Natural killer cell treated with Interleukin-12 subunit alpha and Interleukin-12 subunit beta and Interleukin-15 and Interleukin-18, amount 100 ng/mL, for 72 hours (primary cell): ENCODE measurements at regions not wholly inside any gene's neighbourhood (a gene's known extent, or its start where the extent isn't known, plus 50 kb on each side); places are given as distances from the start of the nearest gene placed in this dataset.
"Not testable (repeated sequence)": the region's sequence is repeated elsewhere in the genome, so short reads cannot be mapped to it uniquely, and the experiment has no call there.

Source experiments
- ATAC-seq, 2 donors: fragments of 150-1000 bp; cut with Tn5 transposase in 1 of 2; sonication (Bioruptor Pico), chemical (Tn5 transposase) in 1 of 2; 2 replicates each; pipeline ENCODE4 v1.10.0; 2021
- DNase-seq: peaks from one replicate; pipeline ENCODE4 v3.0.0; 2022; ENCODE audit warnings: low spot score
- H3K27ac Mint-ChIP-seq, 2 donors: 1 replicate in 1 of 2; 2 replicates in 1 of 2; pipeline ENCODE4 v1.8.0; 2022; ENCODE audit warnings: mixed read lengths in 2 of 2, mild to moderate bottlenecking in 1 of 2, moderate library complexity in 1 of 2
- H3K27me3 Mint-ChIP-seq, 2 donors: 1 replicate in 1 of 2; 2 replicates in 1 of 2; pipeline ENCODE4 v1.8.0; 2022; ENCODE audit warnings: mixed read lengths in 2 of 2
- H3K36me3 Mint-ChIP-seq: one replicate; pipeline ENCODE4 v1.8.0; 2022; ENCODE audit warnings: mixed read lengths
- H3K4me1 Mint-ChIP-seq, 2 donors: 1 replicate in 1 of 2; 2 replicates in 1 of 2; pipeline ENCODE4 v1.8.0; 2022; ENCODE audit warnings: low read depth in 2 of 2, mixed read lengths in 2 of 2, mild to moderate bottlenecking in 1 of 2
- H3K4me3 Mint-ChIP-seq: one replicate; pipeline ENCODE4 v1.8.0; 2022; ENCODE audit warnings: mixed read lengths
- H3K9me3 Mint-ChIP-seq: 2 replicates; pipeline ENCODE4 v1.8.0; 2022; ENCODE audit warnings: mixed read lengths

DNA sequence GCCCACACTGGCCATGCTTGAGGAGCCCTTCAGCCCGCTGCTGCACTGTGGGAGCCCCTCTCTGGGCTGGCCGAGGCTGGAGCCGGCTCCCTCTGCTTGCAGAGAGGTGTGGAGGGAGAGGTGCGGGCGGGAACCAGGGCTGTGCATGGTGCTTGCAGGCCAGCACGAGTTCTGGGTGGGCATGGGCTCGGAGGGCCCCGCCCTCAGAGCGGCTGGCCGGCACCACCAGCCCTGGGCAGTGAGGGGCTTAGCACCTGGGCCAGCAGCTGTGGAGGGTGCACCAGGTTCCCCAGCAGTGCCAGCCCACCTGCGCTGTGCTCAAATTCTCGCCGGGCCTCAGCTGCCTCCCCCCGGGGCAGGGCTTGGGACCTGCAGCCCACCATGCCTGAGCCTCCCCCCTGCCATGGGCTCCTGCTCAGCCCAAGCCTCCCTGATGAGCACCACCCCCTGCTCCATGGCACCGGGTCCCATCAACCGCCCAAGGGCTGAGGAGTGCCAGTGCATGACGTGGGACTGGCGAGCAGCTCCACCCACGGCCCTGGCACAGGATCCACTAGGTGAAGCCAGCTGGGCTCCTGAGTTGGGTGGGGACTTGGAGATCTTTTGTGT is 665.9 kb upstream of the ZNF385D start:
- H3K9me3 Mint-ChIP-seq, result peaks cover 14% of the 10 kb centered on the region
- ATAC-seq, H3K36me3 Mint-ChIP-seq, DNase-seq, H3K27ac Mint-ChIP-seq, H3K4me1 Mint-ChIP-seq, H3K27me3 Mint-ChIP-seq, H3K4me3 Mint-ChIP-seq: not testable (repeated sequence)

- H3K27me3 Mint-ChIP-seq, result no peaks in the 10 kb centered on the region
- peaks cover 12% of the 10 kb centered on the region for H3K9me3 Mint-ChIP-seq
- H3K4me1 Mint-ChIP-seq, result no peaks in the 10 kb centered on the region
- ATAC-seq, result no peak
- H3K36me3 Mint-ChIP-seq, result peaks cover 6% of the 10 kb centered on the region
- H3K27ac Mint-ChIP-seq, result no peak overlapping the region
- DNase-seq, result no peak
- H3K4me3 Mint-ChIP-seq, result no peak overlapping the region
Observed at GRCh38 chr3:22419261-22419660, 668.3 kb upstream of the ZNF385D start.

GRCh38 chr3:22421589-22421988 is 670.6 kb upstream of the ZNF385D start:
- no peak for ATAC-seq
- Mint-ChIP-seq H3K9me3 (peaks cover 19% of the 10 kb centered on the region), H3K4me3 (no peak overlapping the region), H3K27me3 (no peaks in the 10 kb centered on the region), H3K27ac (no peak overlapping the region), H3K4me1 (no peaks in the 10 kb centered on the region), H3K36me3 (no peaks in the 10 kb centered on the region)
- no peak for DNase-seq

GRCh38 chr3:22431334-22431733 is 680.3 kb upstream of the ZNF385D start:
- H3K36me3 Mint-ChIP-seq, result no peaks in the 10 kb centered on the region
- DNase-seq (no peak), ATAC-seq (no peak)
- H3K27me3 Mint-ChIP-seq, result no peaks in the 10 kb centered on the region
- H3K9me3 Mint-ChIP-seq, result peaks cover 5% of the 10 kb centered on the region
- no peaks in the 10 kb centered on the region for H3K4me1 Mint-ChIP-seq
- no peak overlapping the region for H3K27ac Mint-ChIP-seq
- H3K4me3 Mint-ChIP-seq, result no peak overlapping the region

- ATAC-seq (no peak), DNase-seq (no peak)
- H3K4me3 Mint-ChIP-seq, result no peak overlapping the region
- no peak overlapping the region for H3K27ac Mint-ChIP-seq
- peaks cover 5% of the 10 kb centered on the region for H3K36me3 Mint-ChIP-seq
- no peaks in the 10 kb centered on the region for H3K27me3 Mint-ChIP-seq
- H3K4me1 Mint-ChIP-seq, result no peaks in the 10 kb centered on the region
- peaks cover 10% of the 10 kb centered on the region for H3K9me3 Mint-ChIP-seq
Observed at GRCh38 chr3:22439626-22440025, 688.6 kb upstream of the ZNF385D start.

DNA sequence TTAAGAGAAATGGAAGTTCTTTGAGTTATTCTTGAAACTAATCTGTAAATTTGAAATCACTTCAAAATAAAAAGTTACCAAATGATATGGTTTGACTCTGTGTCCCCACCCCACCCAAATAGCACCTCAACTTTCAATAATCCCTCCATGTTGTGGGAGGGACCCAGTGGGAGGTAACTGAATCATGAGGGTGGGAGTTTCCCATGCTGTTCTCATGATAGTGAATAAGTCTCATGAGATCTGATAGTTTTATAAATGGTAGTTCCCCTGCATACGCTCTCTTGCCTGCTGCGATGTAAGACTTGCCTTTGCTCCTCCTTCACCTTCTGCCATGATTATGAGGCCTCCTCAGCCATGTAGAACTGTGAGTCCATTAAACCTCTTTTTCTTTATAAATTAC is 690.7 kb upstream of the ZNF385D start:
- Mint-ChIP-seq H3K4me3 (no peak overlapping the region), H3K36me3 (peaks cover 11% of the 10 kb centered on the region), H3K27ac (no peak overlapping the region), H3K9me3 (peaks cover 13% of the 10 kb centered on the region), H3K27me3 (no peaks in the 10 kb centered on the region), H3K4me1 (no peaks in the 10 kb centered on the region)
- no peak for DNase-seq
- no peak for ATAC-seq

GRCh38 chr3:22443571-22444233 is 692.7 kb upstream of the ZNF385D start:
- Mint-ChIP-seq H3K27ac (no peak overlapping the region), H3K27me3 (no peaks in the 10 kb centered on the region), H3K9me3 (peaks cover 13% of the 10 kb centered on the region), H3K4me3 (no peak overlapping the region), H3K4me1 (no peaks in the 10 kb centered on the region), H3K36me3 (peaks cover 9% of the 10 kb centered on the region)
- DNase-seq (no peak), ATAC-seq (no peak)

- ATAC-seq, H3K4me3 Mint-ChIP-seq, H3K27me3 Mint-ChIP-seq, H3K4me1 Mint-ChIP-seq, DNase-seq, H3K27ac Mint-ChIP-seq, H3K36me3 Mint-ChIP-seq: not testable (repeated sequence)
- H3K9me3 Mint-ChIP-seq, result peaks cover 13% of the 10 kb centered on the region
Observed at GRCh38 chr3:22445336-22445735, 694.3 kb upstream of the ZNF385D start.

- Mint-ChIP-seq H3K4me3 (no peak overlapping the region), H3K4me1 (no peaks in the 10 kb centered on the region), H3K27ac (no peak overlapping the region), H3K36me3 (peaks cover 6% of the 10 kb centered on the region), H3K9me3 (peaks cover 19% of the 10 kb centered on the region), H3K27me3 (no peaks in the 10 kb centered on the region)
- DNase-seq (no peak), ATAC-seq (no peak)
Observed at GRCh38 chr3:22450786-22451400, 699.9 kb upstream of the ZNF385D start.

- peaks cover 15% of the 10 kb centered on the region for H3K9me3 Mint-ChIP-seq
- H3K4me3 Mint-ChIP-seq, result no peak overlapping the region
- DNase-seq, result no peak
- no peaks in the 10 kb centered on the region for H3K4me1 Mint-ChIP-seq
- no peak overlapping the region for H3K27ac Mint-ChIP-seq
- H3K27me3 Mint-ChIP-seq, result no peaks in the 10 kb centered on the region
- peaks cover 1% of the 10 kb centered on the region for H3K36me3 Mint-ChIP-seq
- ATAC-seq, result no peak
Observed at GRCh38 chr3:22451501-22451900, 700.5 kb upstream of the ZNF385D start.

DNA sequence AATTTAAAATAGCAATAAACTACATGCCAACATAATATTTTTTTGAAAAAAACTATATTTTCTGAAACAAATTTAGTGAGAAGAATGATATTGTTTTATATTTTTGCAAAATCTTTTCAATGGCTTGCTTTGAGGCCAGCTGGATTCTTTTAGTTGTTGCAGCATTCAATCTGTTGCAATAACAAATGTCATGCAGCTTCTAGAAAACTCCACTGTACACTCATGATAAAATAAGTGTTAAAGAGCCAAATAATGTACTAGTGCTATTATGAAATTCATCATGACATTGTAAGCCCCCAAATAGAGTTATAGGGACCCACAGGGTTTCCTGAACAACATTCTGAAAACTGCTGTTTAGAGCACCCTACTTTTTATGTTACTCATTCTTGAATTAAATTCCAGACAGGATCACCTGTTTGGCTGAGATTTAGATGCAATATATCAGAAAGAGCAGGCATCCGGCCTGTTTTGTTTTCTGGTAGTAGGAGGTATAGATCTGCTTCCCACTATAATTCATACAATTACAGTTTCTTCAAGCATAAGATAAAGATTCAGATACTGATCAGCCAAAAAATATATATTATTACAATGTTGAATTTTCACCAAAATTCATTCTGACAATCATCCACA is 703.0 kb upstream of the ZNF385D start:
- Mint-ChIP-seq H3K4me3 (no peak overlapping the region), H3K9me3 (peaks cover 15% of the 10 kb centered on the region), H3K4me1 (no peaks in the 10 kb centered on the region)

DNA sequence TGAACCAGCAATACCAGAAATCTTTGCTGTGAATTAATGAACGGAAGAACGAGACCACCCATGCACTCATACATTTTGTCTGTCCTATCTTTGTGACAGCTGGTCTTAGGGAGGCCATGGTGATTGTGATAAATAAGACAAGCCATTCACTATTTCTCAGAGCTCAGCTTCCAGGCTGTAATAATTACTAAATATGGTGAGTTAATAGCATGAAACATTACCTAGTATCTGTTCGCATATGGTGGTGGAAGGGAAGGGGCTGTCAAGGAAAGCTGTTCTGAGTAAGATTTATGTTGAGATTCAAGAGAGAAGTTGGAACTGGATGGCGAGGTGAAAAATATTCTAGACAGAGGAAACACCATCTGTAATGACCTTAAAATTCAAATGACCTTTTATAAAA is 719.0 kb upstream of the ZNF385D start:
- DNase-seq (no peak), ATAC-seq (no peak)
- H3K4me3 Mint-ChIP-seq, result no peak overlapping the region
- H3K27ac Mint-ChIP-seq, result no peak overlapping the region
- no peaks in the 10 kb centered on the region for H3K27me3 Mint-ChIP-seq
- H3K36me3 Mint-ChIP-seq, result no peaks in the 10 kb centered on the region
- no peaks in the 10 kb centered on the region for H3K4me1 Mint-ChIP-seq
- H3K9me3 Mint-ChIP-seq, result peaks cover 7% of the 10 kb centered on the region

More for the DNA sequence above, 703.0 kb upstream of the ZNF385D start:
- ATAC-seq, result no peak
- H3K36me3 Mint-ChIP-seq, result no peaks in the 10 kb centered on the region
- H3K27ac Mint-ChIP-seq, result no peak overlapping the region
- DNase-seq, result no peak
- no peaks in the 10 kb centered on the region for H3K27me3 Mint-ChIP-seq

DNA sequence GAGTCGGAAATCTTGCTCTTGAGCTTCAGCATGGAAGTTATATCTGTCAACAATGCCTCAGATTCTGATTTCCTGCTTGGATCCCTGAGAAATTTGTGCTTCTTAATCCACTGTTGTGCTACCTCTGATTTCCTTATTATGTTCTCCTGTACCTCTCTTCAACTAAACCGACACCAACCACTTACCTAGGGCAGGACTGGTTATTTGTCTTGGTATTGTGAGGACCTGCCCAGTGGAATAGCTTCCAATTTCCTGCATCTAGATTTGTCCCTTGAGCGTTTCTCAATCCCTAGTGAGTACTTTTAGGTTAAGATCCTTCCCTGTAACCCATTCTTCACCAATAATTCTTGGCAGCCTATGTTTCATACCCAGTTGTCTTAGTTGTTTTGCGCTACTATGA is 720.5 kb upstream of the ZNF385D start:
- Mint-ChIP-seq H3K4me3 (no peak overlapping the region), H3K27ac (no peak overlapping the region), H3K36me3 (no peaks in the 10 kb centered on the region), H3K4me1 (no peaks in the 10 kb centered on the region), H3K9me3 (peaks cover 11% of the 10 kb centered on the region), H3K27me3 (no peaks in the 10 kb centered on the region)
- no peak for DNase-seq
- no peak for ATAC-seq

GRCh38 chr3:22474706-22475445 is 723.9 kb upstream of the ZNF385D start:
- no peak overlapping the region for H3K27ac Mint-ChIP-seq
- H3K36me3 Mint-ChIP-seq, result no peaks in the 10 kb centered on the region
- H3K27me3 Mint-ChIP-seq, result no peaks in the 10 kb centered on the region
- no peak for ATAC-seq
- no peak overlapping the region for H3K4me3 Mint-ChIP-seq
- H3K9me3 Mint-ChIP-seq, result peaks cover 14% of the 10 kb centered on the region
- no peaks in the 10 kb centered on the region for H3K4me1 Mint-ChIP-seq
- no peak for DNase-seq
